ENCODE measurements at regions not wholly inside any gene's neighbourhood (a gene's known extent, or its start where the extent isn't known, plus 50 kb on each side); places are given as distances from the start of the nearest gene placed in this dataset.

- Histone ChIP-seq H3K27ac (ENCODE audit: low read depth in 1 of 2, low read length in 2 of 2) (no peak overlapping the region), H3K4me3 (ENCODE audit: low read depth in 1 of 3, low read length in 3 of 3) (no peak overlapping the region), H3K9ac (ENCODE audit: low read depth in 1 of 2, low read length in 2 of 2) (no peak overlapping the region), H3K4me1 (ENCODE audit: control insufficient read depth in 4 of 4, insufficient read depth in 4 of 4, low read length in 3 of 4) (no peaks in the 10 kb centered on the region), H3K36me3 (ENCODE audit: control insufficient read depth in 4 of 4, insufficient read depth in 3 of 4, low read depth in 1 of 4, low read length in 3 of 4) (no peaks in the 10 kb centered on the region), H3K27me3 (ENCODE audit: control insufficient read depth in 4 of 4, insufficient read depth in 4 of 4, low read length in 3 of 4) (no peaks in the 10 kb centered on the region), H3K9me3 (ENCODE audit: control insufficient read depth in 4 of 4, low read length in 3 of 4) (no peaks in the 10 kb centered on the region)
- DNase-seq (ENCODE audit: low spot score) = no peak
- TF ChIP-seq HNF4G (IDR thresholded peaks at IDR 0.05) (no peak), REST (IDR thresholded peaks at IDR 0.05) (peak; percentile 76), HNF4A (conservative IDR thresholded peaks at IDR 0.05) (no peak)
- 69% methylated on average over 8 of the region's 8 CpGs for WGBS
Measured at GRCh38 chr15:99844150-99844549, 110.9 kb upstream of the LYSMD4 start.

- 74% methylated on average over 1 of the region's 1 CpG for WGBS
- H3K9ac ChIP-seq (ENCODE audit: low read depth in 1 of 2, low read length in 2 of 2) = no peak overlapping the region
Measured at GRCh38 chr15:99842071-99842470, 108.8 kb upstream of the LYSMD4 start.

GRCh38 chr15:99826157-99826780 is 93.0 kb upstream of the LYSMD4 start:
- Histone ChIP-seq H3K9me3 (ENCODE audit: control insufficient read depth in 4 of 4, low read length in 3 of 4) (peaks cover 0 to 3% (median 0%) of the 10 kb centered on the region in 4 donors), H3K9ac (ENCODE audit: low read depth in 1 of 2, low read length in 2 of 2) (no peak overlapping the region), H3K4me3 (ENCODE audit: low read depth in 1 of 3, low read length in 3 of 3) (no peak overlapping the region), H3K4me1 (ENCODE audit: control insufficient read depth in 4 of 4, insufficient read depth in 4 of 4, low read length in 3 of 4) (no peaks in the 10 kb centered on the region), H3K36me3 (ENCODE audit: control insufficient read depth in 4 of 4, insufficient read depth in 3 of 4, low read depth in 1 of 4, low read length in 3 of 4) (no peaks in the 10 kb centered on the region), H3K27me3 (ENCODE audit: control insufficient read depth in 4 of 4, insufficient read depth in 4 of 4, low read length in 3 of 4) (no peaks in the 10 kb centered on the region), H3K27ac (ENCODE audit: low read depth in 1 of 2, low read length in 2 of 2) (no peak overlapping the region)
- DNase-seq (ENCODE audit: low spot score) = no peak
- no peak for TF ChIP-seq YY1 (IDR thresholded peaks at IDR 0.05)
- TF ChIP-seq JUND (IDR thresholded peaks at IDR 0.05) = no peak
- no peak for TF ChIP-seq CTCF (IDR thresholded peaks at IDR 0.05; ENCODE audit: low read depth, low read length, missing input control)
- TF ChIP-seq ATF3 (IDR thresholded peaks at IDR 0.05) = no peak
- TF ChIP-seq MAX (IDR thresholded peaks at IDR 0.05) = no peak
- no peak for TF ChIP-seq ZBTB33 (IDR thresholded peaks at IDR 0.05)
- TF ChIP-seq RXRA (IDR thresholded peaks at IDR 0.05) = no peak
- TF ChIP-seq NR2F2 (IDR thresholded peaks at IDR 0.05) = no peak
- 78% methylated on average over 4 of the region's 4 CpGs for WGBS

More at GRCh38 chr15:99842071-99842470, 108.8 kb upstream of the LYSMD4 start:
- H3K36me3 ChIP-seq (ENCODE audit: control insufficient read depth in 4 of 4, insufficient read depth in 3 of 4, low read depth in 1 of 4, low read length in 3 of 4) = no peaks in the 10 kb centered on the region
- no peak for DNase-seq (ENCODE audit: low spot score)
- no peak overlapping the region for H3K27ac ChIP-seq (ENCODE audit: low read depth in 1 of 2, low read length in 2 of 2)
- TF ChIP-seq YY1 (IDR thresholded peaks at IDR 0.05) = no peak
- TF ChIP-seq ZBTB33 (IDR thresholded peaks at IDR 0.05) = no peak
- no peak for TF ChIP-seq ATF3 (IDR thresholded peaks at IDR 0.05)
- TF ChIP-seq EGR1 (IDR thresholded peaks at IDR 0.05; ENCODE audit: low read depth in 2 of 2) = no peak
- no peak for TF ChIP-seq SP1 (IDR thresholded peaks at IDR 0.05)
- TF ChIP-seq JUND (IDR thresholded peaks at IDR 0.05) = no peak
- TF ChIP-seq FOXA2 (IDR thresholded peaks at IDR 0.05) = no peak
- no peaks in the 10 kb centered on the region for H3K9me3 ChIP-seq (ENCODE audit: control insufficient read depth in 4 of 4, low read length in 3 of 4)
- no peaks in the 10 kb centered on the region for H3K27me3 ChIP-seq (ENCODE audit: control insufficient read depth in 4 of 4, insufficient read depth in 4 of 4, low read length in 3 of 4)
- no peak overlapping the region for H3K4me3 ChIP-seq (ENCODE audit: low read depth in 1 of 3, low read length in 3 of 3)
- no peaks in the 10 kb centered on the region for H3K4me1 ChIP-seq (ENCODE audit: control insufficient read depth in 4 of 4, insufficient read depth in 4 of 4, low read length in 3 of 4)

All from liver (tissue), 8 donors.